ENCODE measurements at regions not wholly inside any gene's neighbourhood (a gene's known extent, or its start where the extent isn't known, plus 50 kb on each side); places are given as distances from the start of the nearest gene placed in this dataset.

DNA sequence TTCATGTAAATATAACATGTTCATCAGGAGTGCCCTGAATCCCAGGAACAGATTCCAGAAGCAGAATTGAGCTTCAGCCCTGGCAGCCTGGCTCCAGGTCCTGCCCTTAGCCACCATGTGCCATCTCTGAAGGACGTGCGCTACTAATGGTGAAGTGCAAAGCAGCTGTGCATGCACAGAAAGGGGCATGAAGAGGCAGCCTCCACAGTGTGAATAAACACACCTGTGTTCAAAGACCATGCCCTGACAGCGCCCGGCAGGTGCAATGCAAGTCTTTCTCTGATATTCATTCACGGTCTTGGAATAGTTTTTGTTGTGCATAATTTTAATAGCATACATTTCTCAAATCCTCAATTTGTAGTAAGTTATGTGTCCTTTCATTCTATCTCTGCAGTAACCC, 250.4 kb upstream of the TCERG1L start:
- TF ChIP-seq EP300 (IDR thresholded peaks at IDR 0.05) (no peak), POLR2A (IDR thresholded peaks at IDR 0.05) (no peak)
